Adrenal gland (tissue), 5 donors: ENCODE measurements at regions not wholly inside any gene's neighbourhood (a gene's known extent, or its start where the extent isn't known, plus 50 kb on each side); places are given as distances from the start of the nearest gene placed in this dataset.

Experiments
- POLR2A ChIP-seq, 2 donors: fragments of 450-650 bp; IDR thresholded peaks; one replicate each; pipeline ENCODE4 v1.6.1; 2017; ENCODE audit warnings: antibody characterized with exemption in 2 of 2, mild to moderate bottlenecking in 2 of 2, moderate library complexity in 1 of 2
- TF ChIP-seq, protein P1 (sequence below), 6 experiments: fragments of 450-650 bp in 4 of 6; fragments of 200-600 bp in 2 of 6; sonication (generic) in 1 of 6; IDR thresholded peaks; 1 replicate in 5 of 6; 2 replicates in 1 of 6; pipeline versions ENCODE4 v1.5.1 to v1.8.0; 2016 to 2021; ENCODE audit warnings: antibody characterized with exemption in 6 of 6, mild to moderate bottlenecking in 2 of 6, moderate library complexity in 1 of 6
- donor health status: DM: no; HTN: no; CAD: no.

DNA sequence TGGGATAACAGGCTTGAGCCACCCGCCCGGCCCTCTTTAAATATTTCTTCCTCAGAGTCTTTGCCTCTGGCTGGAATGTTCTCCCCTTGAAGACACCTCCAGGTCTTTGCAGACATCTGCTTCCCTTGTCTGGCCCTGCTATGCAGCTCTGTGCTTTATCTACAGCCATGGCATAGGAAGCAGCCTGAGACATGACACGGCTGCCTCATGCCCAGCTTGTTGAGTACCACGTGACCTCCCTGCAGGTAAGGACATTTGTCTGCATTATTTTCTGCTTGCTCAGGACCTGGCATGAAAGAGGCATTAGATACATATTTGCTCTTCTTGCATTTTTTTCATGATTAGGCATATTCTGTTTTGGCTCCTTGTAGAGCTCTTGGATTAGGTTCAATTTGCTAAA is 113.8 kb upstream of the KLF6 start:
- TF ChIP-seq, protein P1, sequence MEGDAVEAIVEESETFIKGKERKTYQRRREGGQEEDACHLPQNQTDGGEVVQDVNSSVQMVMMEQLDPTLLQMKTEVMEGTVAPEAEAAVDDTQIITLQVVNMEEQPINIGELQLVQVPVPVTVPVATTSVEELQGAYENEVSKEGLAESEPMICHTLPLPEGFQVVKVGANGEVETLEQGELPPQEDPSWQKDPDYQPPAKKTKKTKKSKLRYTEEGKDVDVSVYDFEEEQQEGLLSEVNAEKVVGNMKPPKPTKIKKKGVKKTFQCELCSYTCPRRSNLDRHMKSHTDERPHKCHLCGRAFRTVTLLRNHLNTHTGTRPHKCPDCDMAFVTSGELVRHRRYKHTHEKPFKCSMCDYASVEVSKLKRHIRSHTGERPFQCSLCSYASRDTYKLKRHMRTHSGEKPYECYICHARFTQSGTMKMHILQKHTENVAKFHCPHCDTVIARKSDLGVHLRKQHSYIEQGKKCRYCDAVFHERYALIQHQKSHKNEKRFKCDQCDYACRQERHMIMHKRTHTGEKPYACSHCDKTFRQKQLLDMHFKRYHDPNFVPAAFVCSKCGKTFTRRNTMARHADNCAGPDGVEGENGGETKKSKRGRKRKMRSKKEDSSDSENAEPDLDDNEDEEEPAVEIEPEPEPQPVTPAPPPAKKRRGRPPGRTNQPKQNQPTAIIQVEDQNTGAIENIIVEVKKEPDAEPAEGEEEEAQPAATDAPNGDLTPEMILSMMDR (IDR thresholded peaks at IDR 0.05): no peak
- no peak for TF ChIP-seq POLR2A (IDR thresholded peaks at IDR 0.05)
